ENCODE measurements at regions not wholly inside any gene's neighbourhood (a gene's known extent, or its start where the extent isn't known, plus 50 kb on each side); places are given as distances from the start of the nearest gene placed in this dataset.

DNA sequence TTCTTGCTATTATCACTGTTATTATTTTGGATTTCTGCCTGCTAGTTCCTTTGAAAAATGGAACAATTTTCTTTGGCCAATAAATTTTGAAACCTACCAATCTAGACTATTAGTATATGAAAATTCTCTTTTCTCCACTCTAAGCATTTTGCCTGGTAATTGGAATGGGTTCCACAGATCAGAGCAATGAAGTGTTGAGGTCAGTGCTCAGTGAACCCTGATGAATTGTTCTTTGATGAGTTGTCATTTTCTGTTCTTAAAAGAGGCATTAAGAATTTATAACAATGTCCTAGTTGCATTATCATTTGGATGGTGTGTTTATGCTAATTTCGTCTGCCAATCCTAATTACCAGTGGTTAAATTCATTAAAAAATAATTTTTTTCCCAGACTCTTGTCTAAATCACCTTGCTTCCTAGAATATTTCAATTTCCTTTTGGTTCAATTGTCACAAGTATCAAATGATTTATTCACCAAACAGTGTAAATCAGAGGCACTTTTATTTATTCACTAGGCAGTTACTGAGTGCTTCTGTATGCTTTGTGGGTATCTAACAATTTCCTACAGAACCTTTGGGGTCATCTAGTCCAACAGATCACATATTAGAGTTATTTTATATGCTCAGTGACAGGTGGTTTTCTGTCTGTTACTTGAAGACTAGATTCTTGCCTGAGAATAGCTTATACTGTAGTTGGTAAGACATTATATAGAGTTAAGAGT is 239.0 kb downstream of the DNAJB9 start:
- TF ChIP-seq POLR2A (IDR thresholded peaks at IDR 0.05; ENCODE audit: low read depth, low read length) (no peak), POLR2AphosphoS5 (IDR thresholded peaks at IDR 0.05; ENCODE audit: low read depth, low read length) (no peak), TAF1 (IDR thresholded peaks at IDR 0.05; ENCODE audit: low read depth, low read length) (no peak), PAX5 (IDR thresholded peaks at IDR 0.05; ENCODE audit: insufficient read depth, low read length, severe bottlenecking) (no peak), POU2F2 (IDR thresholded peaks at IDR 0.05; ENCODE audit: low read depth, low read length) (no peak)

Measured in GM12891 (cell line).